HL-60 (cell line): ENCODE measurements at regions not wholly inside any gene's neighbourhood (a gene's known extent, or its start where the extent isn't known, plus 50 kb on each side); places are given as distances from the start of the nearest gene placed in this dataset.

Experiments
- DNase-seq, 2 experiments: peaks; one replicate each; pipeline ENCODE4 v3.0.0-alpha.2; 2010 to 2020; ENCODE audit warnings: low read depth in 1 of 2, low spot score in 1 of 2
- H3K27ac ChIP-seq: fragments of 250-450 bp; sonication (Bioruptor Pico); replicated peaks from 2 replicates; pipeline ENCODE4 v1.5.1; 2020; ENCODE audit warnings: mild to moderate bottlenecking, moderate library complexity
- H3K27me3 ChIP-seq: fragments of 250-450 bp; sonication (Bioruptor Pico); 2 replicates; pipeline ENCODE4 v1.5.1; 2021; ENCODE audit warnings: mild to moderate bottlenecking, moderate library complexity; ENCODE audit not compliant: insufficient read depth, poor library complexity, severe bottlenecking
- H3K4me3 ChIP-seq: replicated peaks from 2 replicates; pipeline ENCODE4 v1.5.1; 2011; ENCODE audit warnings: mild to moderate bottlenecking, control low read depth, low read length; ENCODE audit not compliant: insufficient read depth
- CTCF ChIP-seq: IDR thresholded peaks from one replicate; pipeline ENCODE4 v1.5.1; 2011; ENCODE audit warnings: low read length, control low read depth, inconsistent platforms; ENCODE audit not compliant: insufficient read depth
- GABPA ChIP-seq: IDR thresholded peaks from 2 replicates; pipeline ENCODE4 v1.6.1; 2012; ENCODE audit warnings: low read depth
- POLR2AphosphoS5 ChIP-seq: IDR thresholded peaks from 2 replicates; pipeline ENCODE4 v1.6.1; 2012; ENCODE audit warnings: low read depth
- REST ChIP-seq: IDR thresholded peaks from 2 replicates; pipeline ENCODE4 v1.6.1; 2012; ENCODE audit warnings: low read depth; ENCODE audit not compliant: insufficient replicate concordance
- SPI1 ChIP-seq: IDR thresholded peaks from 2 replicates; pipeline ENCODE4 v1.6.1; 2012; ENCODE audit warnings: low read depth, mild to moderate bottlenecking, borderline replicate concordance

- Histone ChIP-seq H3K4me3 (no peak overlapping the region), H3K27ac (no peak overlapping the region), H3K27me3 (no peaks in the 10 kb centered on the region)
- no peak for DNase-seq
- no peak for TF ChIP-seq POLR2AphosphoS5
- TF ChIP-seq CTCF = no peak
- no peak for TF ChIP-seq SPI1
- TF ChIP-seq REST = no peak
- TF ChIP-seq GABPA = no peak
Measured at GRCh38 chr3:166444756-166445155, 607.5 kb upstream of the BCHE start.

- Histone ChIP-seq H3K27ac (no peak overlapping the region), H3K27me3 (no peaks in the 10 kb centered on the region), H3K4me3 (no peak overlapping the region)
- no peak for DNase-seq
- TF ChIP-seq GABPA (no peak), SPI1 (no peak), POLR2AphosphoS5 (no peak), REST (no peak), CTCF (no peak)
Measured at GRCh38 chr3:166444336-166444735, 607.1 kb upstream of the BCHE start.

- DNase-seq = no peak
- H3K27me3 ChIP-seq = no peaks in the 10 kb centered on the region
- H3K27ac ChIP-seq = no peak overlapping the region
- TF ChIP-seq POLR2AphosphoS5 (no peak), SPI1 (no peak), REST (no peak), CTCF (no peak), GABPA (no peak)
- H3K4me3 ChIP-seq = no peak overlapping the region
Measured at GRCh38 chr3:166435469-166436057, 598.3 kb upstream of the BCHE start.
